ENCODE measurements at regions not wholly inside any gene's neighbourhood (a gene's known extent, or its start where the extent isn't known, plus 50 kb on each side); places are given as distances from the start of the nearest gene placed in this dataset.

- TF ChIP-seq EZH2phosphoT487 (IDR thresholded peaks at IDR 0.05; ENCODE audit: low read depth) (no peak), CTCF (IDR thresholded peaks at IDR 0.05; ENCODE audit: low read depth, low read length) (no peak)
Observed at GRCh38 chr4:177159600-177159999, 150.1 kb upstream of the NEIL3 start.
